ENCODE measurements at regions not wholly inside any gene's neighbourhood (a gene's known extent, or its start where the extent isn't known, plus 50 kb on each side); places are given as distances from the start of the nearest gene placed in this dataset.

GRCh38 chr3:14345496-14346150, 56.8 kb upstream of the SLC6A6 start:
- TF ChIP-seq CTCF (IDR thresholded peaks at IDR 0.05) (no peak), EP300 (IDR thresholded peaks at IDR 0.05) (no peak)

Data from ovary (tissue), 3 donors.